GM18505 (cell line): ENCODE measurements at regions not wholly inside any gene's neighbourhood (a gene's known extent, or its start where the extent isn't known, plus 50 kb on each side); places are given as distances from the start of the nearest gene placed in this dataset.

Source experiments
- ATAC-seq: cut with Tn5 transposase; IDR thresholded peaks from one replicate; pipeline ENCODE4 v1.9.1; 2021; ENCODE audit not compliant: unreplicated experiment
- POLR2A ChIP-seq: IDR thresholded peaks from 4 replicates; pipeline ENCODE4 v1.6.1; 2011; ENCODE audit warnings: borderline replicate concordance; ENCODE audit not compliant: insufficient read depth, insufficient read length; ENCODE audit errors: extremely low read depth

- no peak for ATAC-seq
- no peak for TF ChIP-seq POLR2A
Measured at GRCh38 chr14:31934767-31935266, 142.3 kb upstream of the ARHGAP5 start.

DNA sequence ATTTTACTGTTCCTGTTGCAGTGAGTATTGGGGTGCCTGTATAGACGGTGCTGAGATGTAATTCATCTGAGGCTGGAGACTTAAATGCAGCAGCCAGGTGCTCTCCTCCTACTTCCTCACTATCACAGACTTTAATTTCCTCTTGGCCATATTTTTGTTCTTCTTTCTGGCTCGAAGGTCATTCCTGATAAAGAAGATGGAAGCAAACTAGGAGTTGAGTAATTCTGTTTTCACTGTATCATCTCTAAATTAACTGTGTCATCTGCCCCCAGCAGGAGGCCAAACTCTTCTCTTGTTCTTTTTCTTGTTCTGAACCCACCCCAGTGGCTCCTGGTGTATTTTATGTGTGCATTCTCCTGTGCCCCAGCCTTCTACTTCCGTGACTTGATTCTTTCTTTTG lies 141.7 kb upstream of the ARHGAP5 start:
- no peak for TF ChIP-seq POLR2A
- ATAC-seq, result no peak

DNA sequence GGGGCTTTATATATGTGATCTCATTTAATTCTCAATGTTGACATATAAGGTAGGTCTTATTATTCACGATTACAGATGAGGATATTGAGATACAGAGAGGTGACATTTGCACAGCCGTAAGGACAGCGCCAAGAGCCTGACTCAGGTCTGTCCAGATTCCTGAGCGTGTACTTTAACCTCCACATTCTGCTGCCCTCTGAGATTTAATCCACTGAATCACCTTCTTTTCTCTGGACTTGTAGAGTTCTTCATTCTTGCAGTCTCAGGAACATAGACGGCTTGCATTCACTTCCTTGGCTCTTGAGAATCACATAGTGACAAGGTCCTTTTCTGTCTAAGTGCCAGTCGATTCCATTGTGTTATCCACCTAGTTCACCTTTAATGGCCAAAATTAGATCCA lies 141.0 kb upstream of the ARHGAP5 start:
- no peak for ATAC-seq
- no peak for TF ChIP-seq POLR2A

DNA sequence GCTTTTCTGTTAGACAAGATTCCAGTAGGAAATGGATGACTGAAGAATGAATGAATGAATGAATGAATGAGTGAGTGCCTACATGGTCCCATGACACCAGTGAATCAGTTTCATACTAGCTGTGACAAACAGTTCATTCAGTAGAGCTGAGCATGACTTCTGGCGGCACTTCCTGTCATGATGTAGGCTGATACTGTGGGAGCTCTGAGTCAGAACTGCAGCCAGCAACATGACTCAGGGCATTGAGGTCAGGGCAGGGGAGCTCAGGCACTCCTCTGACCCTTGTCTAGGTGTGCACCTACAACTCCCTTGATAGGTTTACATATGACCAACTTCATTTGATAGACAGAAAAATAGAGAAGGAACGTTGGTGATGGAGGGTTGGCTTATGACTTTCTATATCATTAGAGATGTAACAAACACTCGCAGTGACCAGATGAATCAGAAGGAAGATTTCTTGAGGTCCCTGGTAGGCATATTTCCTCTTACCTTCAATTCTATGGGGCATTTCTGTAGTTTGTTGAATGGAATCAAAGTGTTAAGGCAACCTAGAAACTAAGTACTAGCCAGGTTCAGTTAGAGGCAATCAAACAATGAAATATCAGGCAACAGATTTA lies 139.3 kb upstream of the ARHGAP5 start:
- peak; percentile 99 for ATAC-seq
- TF ChIP-seq POLR2A, result no peak

DNA sequence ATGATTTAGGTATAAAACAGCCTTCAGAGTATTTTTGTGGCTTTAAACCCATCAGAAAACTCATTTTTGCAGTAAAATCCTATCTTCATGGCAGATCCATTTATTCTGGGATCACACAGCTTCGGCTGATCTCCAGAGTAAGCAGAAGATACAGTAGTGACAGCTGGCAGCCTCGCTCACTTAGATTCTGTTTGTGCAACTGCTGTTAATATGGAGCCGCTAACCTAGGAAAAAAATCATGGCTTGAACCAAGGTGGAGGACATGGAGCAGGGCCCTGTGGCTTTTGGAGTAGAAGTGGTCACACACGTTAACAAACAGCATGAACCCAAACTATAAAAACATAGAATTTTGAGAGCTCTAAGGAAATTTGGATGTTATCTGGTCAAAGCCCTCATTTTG lies 137.2 kb upstream of the ARHGAP5 start:
- no peak for ATAC-seq

GRCh38 chr14:31941487-31941886 lies 135.6 kb upstream of the ARHGAP5 start:
- no peak for TF ChIP-seq POLR2A
- ATAC-seq, result no peak

More for the DNA sequence above, 137.2 kb upstream of the ARHGAP5 start:
- TF ChIP-seq POLR2A, result no peak

GRCh38 chr14:31942166-31942841 lies 134.8 kb upstream of the ARHGAP5 start:
- TF ChIP-seq POLR2A, result no peak
- no peak for ATAC-seq

GRCh38 chr14:31943217-31943799 lies 133.8 kb upstream of the ARHGAP5 start:
- no peak for TF ChIP-seq POLR2A
- no peak for ATAC-seq

GRCh38 chr14:31943861-31944255 lies 133.2 kb upstream of the ARHGAP5 start:
- no peak for ATAC-seq
- TF ChIP-seq POLR2A, result no peak

DNA sequence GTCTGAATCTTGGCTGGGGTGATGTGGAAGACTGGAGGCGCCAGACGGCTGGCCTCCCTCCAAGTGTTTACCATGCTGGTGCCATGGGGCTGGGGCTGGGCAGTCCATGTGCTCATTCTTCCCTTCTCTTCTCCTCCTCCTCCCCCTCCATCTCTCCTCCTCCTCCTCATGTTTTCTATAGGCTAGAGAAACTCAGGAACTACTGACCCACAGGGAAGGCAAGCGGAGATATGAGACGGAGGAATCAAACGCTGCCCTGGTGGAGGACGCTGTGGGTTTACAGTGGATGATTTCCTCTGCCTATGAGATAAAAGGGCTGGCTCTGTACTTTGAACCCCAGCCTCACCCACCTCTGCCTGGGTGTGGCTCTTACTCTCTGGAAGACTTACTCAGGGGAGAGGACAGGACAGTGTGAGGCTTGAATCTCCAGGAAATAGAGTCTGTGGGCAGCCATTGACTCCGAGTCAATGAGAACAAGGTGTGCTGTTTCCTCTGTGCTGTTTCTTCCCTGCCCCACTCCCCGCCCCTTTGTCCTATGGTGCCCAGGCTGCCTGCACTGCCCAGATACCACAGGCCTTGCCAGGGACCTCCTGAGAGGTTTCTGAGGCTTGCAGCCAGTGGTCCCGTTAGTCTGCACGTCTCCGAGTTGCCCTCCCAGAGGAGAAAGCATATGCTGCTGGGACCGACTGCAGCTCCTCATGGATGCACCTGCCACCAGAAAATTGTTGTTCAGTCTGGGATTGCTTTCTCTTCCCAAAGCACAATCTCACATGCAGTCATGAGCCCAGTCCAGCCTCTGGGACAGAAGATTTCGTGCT lies 132.6 kb upstream of the ARHGAP5 start:
- ATAC-seq, result no peak
- TF ChIP-seq POLR2A, result no peak

- no peak for TF ChIP-seq POLR2A
- ATAC-seq, result peak; percentile 78
Measured at GRCh38 chr14:31945074-31945613, 132.0 kb upstream of the ARHGAP5 start.

GRCh38 chr14:31945701-31946100 lies 131.4 kb upstream of the ARHGAP5 start:
- no peak for TF ChIP-seq POLR2A
- no peak for ATAC-seq

DNA sequence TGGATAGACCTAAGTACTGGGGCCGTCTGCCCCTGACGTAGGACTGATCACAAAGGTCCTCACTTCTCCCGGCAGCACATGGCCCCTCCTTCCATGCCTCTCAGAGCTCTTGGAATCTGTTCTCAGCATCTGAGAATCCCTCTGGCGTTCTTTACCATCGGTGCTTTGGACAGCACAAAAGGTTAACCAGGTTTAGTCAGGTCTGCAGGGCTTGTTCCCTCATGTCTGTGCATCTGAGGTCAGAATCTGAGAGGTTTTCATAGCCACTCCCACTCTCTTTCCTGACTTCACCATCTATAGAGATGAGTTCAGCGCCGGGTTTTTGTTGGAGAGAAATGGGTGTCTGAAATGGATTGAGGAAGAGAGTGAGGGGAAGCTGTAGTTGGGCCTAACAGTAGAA lies 130.0 kb upstream of the ARHGAP5 start:
- no peak for ATAC-seq
- TF ChIP-seq POLR2A, result no peak
